ENCODE measurements at regions not wholly inside any gene's neighbourhood (a gene's known extent, or its start where the extent isn't known, plus 50 kb on each side); places are given as distances from the start of the nearest gene placed in this dataset.

- TF ChIP-seq POLR2A (IDR thresholded peaks at IDR 0.05) = no peak
- no peak for TF ChIP-seq CTCF (IDR thresholded peaks at IDR 0.05)
These were observed 491.0 kb upstream of the C9orf72 start for GRCh38 chr9:28064241-28064815.

Measured in testis (tissue), 2 donors.